Neutrophil (primary cell): ENCODE measurements at regions not wholly inside any gene's neighbourhood (a gene's known extent, or its start where the extent isn't known, plus 50 kb on each side); places are given as distances from the start of the nearest gene placed in this dataset.

ENCODE experiments used
- H3K27ac ChIP-seq: fragments of 200-600 bp; sonication (generic); 2 replicates; pipeline ENCODE4 v1.5.1; 2016; ENCODE audit warnings: mild to moderate bottlenecking, moderate library complexity
- H3K27me3 ChIP-seq: fragments of 200-600 bp; sonication (generic); 2 replicates; pipeline ENCODE4 v1.6.0; 2016; ENCODE audit warnings: mild to moderate bottlenecking
- H3K36me3 ChIP-seq: fragments of 200-600 bp; sonication (generic); 2 replicates; pipeline ENCODE4 v1.5.1; 2017
- H3K4me1 ChIP-seq, 2 experiments: fragments of 200-600 bp in 1 of 2; sonication (generic) in 1 of 2; 1 replicate in 1 of 2; 2 replicates in 1 of 2; pipeline versions ENCODE4 v1.5.1 to v1.6.1; 2013 to 2016; ENCODE audit warnings: low read depth in 1 of 2, low read length in 1 of 2, mild to moderate bottlenecking in 1 of 2, moderate library complexity in 1 of 2; ENCODE audit not compliant: control insufficient read depth in 1 of 2, insufficient read depth in 1 of 2
- H3K4me3 ChIP-seq, 2 experiments: fragments of 200-600 bp in 1 of 2; sonication (generic) in 1 of 2; 1 replicate in 1 of 2; 2 replicates in 1 of 2; pipeline ENCODE4 v1.5.1; 2013 to 2016; ENCODE audit warnings: low read depth in 1 of 2, low read length in 1 of 2, mild to moderate bottlenecking in 1 of 2, moderate library complexity in 1 of 2
- H3K9me3 ChIP-seq: fragments of 200-600 bp; sonication (generic); 2 replicates; pipeline ENCODE4 v1.5.1; 2016
- TF ChIP-seq, protein P1 (sequence below): fragments of 200-600 bp; sonication (generic); IDR thresholded peaks from 2 replicates; pipeline ENCODE4 v1.5.1; 2016; ENCODE audit warnings: antibody characterized with exemption

GRCh38 chr6:141914646-141915045 is 218.1 kb upstream of the GJE1 start:
- no peaks in the 10 kb centered on the region for H3K27me3 ChIP-seq
- no peaks in the 10 kb centered on the region for H3K9me3 ChIP-seq
- H3K36me3 ChIP-seq: no peaks in the 10 kb centered on the region
- no peaks in the 10 kb centered on the region for H3K4me1 ChIP-seq
- no peak overlapping the region for H3K4me3 ChIP-seq
- H3K27ac ChIP-seq: no peak overlapping the region
- TF ChIP-seq, protein P1, sequence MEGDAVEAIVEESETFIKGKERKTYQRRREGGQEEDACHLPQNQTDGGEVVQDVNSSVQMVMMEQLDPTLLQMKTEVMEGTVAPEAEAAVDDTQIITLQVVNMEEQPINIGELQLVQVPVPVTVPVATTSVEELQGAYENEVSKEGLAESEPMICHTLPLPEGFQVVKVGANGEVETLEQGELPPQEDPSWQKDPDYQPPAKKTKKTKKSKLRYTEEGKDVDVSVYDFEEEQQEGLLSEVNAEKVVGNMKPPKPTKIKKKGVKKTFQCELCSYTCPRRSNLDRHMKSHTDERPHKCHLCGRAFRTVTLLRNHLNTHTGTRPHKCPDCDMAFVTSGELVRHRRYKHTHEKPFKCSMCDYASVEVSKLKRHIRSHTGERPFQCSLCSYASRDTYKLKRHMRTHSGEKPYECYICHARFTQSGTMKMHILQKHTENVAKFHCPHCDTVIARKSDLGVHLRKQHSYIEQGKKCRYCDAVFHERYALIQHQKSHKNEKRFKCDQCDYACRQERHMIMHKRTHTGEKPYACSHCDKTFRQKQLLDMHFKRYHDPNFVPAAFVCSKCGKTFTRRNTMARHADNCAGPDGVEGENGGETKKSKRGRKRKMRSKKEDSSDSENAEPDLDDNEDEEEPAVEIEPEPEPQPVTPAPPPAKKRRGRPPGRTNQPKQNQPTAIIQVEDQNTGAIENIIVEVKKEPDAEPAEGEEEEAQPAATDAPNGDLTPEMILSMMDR: no peak

DNA sequence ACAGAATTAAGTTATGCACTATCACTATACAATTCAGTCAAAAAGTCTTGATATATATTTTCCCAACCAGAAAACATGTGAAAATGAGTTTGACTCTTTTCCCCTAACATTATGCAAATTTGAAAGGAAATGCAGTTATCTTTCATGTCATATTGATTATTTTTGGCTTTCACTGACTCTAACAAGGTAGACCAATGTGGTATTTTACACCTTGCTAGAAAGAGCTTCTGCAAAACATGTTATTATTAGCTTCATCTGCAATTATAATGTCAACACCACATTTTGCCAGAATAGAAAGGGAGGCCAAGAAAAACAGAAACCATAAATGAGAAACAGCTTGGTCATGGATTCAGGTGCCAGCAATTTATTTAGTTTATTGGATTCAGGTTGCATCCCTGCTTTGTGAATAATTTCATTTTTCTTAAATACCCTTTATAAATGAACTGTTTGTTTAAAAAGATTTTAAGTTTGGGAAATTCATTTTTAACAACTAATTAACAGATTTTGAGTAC is 226.1 kb upstream of the GJE1 start:
- no peaks in the 10 kb centered on the region for H3K27me3 ChIP-seq
- no peaks in the 10 kb centered on the region for H3K9me3 ChIP-seq
- no peaks in the 10 kb centered on the region for H3K36me3 ChIP-seq
- H3K27ac ChIP-seq: no peak overlapping the region
- H3K4me3 ChIP-seq: no peak overlapping the region
- TF ChIP-seq, protein P1: no peak
- no peaks in the 10 kb centered on the region for H3K4me1 ChIP-seq

DNA sequence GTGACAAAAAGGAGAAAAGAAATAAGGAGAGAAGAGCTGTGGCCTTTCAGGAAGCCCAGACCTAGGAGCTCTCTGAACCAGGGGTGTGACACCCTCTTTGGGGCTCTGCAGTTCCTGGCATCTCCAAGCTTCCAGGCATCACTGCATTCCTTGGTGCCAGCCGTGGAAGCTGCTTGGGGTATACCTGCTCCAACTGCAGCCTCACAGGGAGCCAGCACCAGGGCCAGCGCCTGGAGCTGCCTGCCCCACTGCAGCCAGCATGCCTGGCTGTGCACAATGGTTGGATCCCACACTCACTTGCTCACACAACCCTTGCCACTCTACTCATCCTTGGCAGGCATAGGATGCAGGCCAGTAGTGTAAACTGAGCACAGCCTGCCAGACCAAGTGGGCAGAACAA is 242.1 kb upstream of the GJE1 start:
- Histone ChIP-seq H3K27me3 (no peaks in the 10 kb centered on the region), H3K9me3 (no peaks in the 10 kb centered on the region), H3K4me3 (no peak overlapping the region), H3K27ac (no peak overlapping the region), H3K36me3 (no peaks in the 10 kb centered on the region), H3K4me1 (no peaks in the 10 kb centered on the region)
- TF ChIP-seq, protein P1: no peak

DNA sequence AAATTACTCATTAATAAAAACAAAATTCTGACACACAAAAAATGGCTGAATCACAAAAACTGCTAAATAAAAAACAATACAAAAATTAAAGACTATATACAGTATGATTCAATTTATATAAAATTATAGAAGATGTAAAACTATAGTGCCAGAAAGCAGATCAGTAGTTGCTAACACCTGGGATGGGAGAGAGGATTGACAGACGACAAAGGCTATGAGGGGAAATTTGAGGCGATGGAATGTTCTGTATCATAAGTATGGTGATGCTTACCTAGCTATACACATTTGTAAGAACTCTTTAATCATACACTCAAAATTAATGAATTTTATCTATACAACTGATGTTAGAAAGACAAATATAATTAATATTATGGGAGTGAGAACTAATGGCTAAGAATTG is 247.9 kb upstream of the GJE1 start:
- no peaks in the 10 kb centered on the region for H3K36me3 ChIP-seq
- no peak overlapping the region for H3K27ac ChIP-seq
- no peaks in the 10 kb centered on the region for H3K4me1 ChIP-seq
- H3K27me3 ChIP-seq: no peaks in the 10 kb centered on the region
- H3K9me3 ChIP-seq: no peaks in the 10 kb centered on the region
- H3K4me3 ChIP-seq: no peak overlapping the region
- TF ChIP-seq, protein P1: no peak

DNA sequence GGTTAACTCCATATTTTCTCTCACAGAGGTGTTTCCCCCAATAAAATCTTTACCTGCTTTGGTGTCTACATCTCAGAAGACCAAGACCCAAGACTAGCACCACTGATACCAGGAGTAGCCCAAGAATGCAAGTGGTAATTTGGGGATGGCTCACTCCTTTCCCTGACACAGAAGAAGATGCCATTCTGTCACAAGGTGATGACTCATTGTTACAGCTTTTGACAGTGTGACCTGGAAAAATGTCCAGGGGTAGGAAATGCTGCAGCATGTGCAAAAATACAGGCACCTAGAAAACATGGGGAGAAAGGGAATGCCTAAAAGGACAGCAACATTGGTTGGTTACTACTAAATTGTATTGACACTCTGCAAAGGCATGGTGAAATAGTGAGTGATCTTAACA is 254.0 kb upstream of the GJE1 start:
- Histone ChIP-seq H3K27me3 (no peaks in the 10 kb centered on the region), H3K36me3 (no peaks in the 10 kb centered on the region), H3K27ac (no peak overlapping the region), H3K4me3 (no peak overlapping the region), H3K4me1 (peaks cover 0 to 10% of the 10 kb centered on the region in 2 experiments), H3K9me3 (peaks cover 3% of the 10 kb centered on the region)
- TF ChIP-seq, protein P1: no peak
